ENCODE measurements at regions not wholly inside any gene's neighbourhood (a gene's known extent, or its start where the extent isn't known, plus 50 kb on each side); places are given as distances from the start of the nearest gene placed in this dataset.

DNA sequence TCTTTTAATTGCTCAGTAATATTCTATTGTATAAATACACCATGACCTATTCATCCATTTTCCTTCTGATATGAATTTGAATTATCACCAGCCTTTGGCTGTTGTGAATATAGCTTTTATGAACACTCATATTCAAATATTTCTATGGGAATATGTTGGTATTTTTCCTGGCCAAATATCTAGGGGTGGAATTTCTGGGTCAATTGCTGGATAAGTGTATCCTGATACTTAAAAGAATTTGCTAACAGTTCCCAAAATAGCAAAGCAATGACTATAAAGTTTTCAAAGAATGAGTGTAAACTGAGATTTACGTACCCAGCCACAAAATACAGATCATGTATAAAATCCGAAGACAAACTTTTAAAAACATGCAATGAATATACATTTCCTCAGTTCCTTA lies 148.7 kb upstream of the CLEC14A start:
- no peak for TF ChIP-seq Cebpa-rat (IDR thresholded peaks at IDR 0.05)
- no peaks in the 10 kb centered on the region for H3K27me3 ChIP-seq
- H3K4me1 ChIP-seq, result peaks cover 0 to 25% (median 11%) of the 10 kb centered on the region in 10 experiments; a peak in 16 of 20 replicates
- H4K20me1 ChIP-seq, result no peaks in the 10 kb centered on the region
- no peak overlapping the region for H3K27ac ChIP-seq
- no peak overlapping the region for H3K4me3 ChIP-seq
- H3K9me3 ChIP-seq (replicated peaks in 1 of 11), result no peaks in the 10 kb centered on the region
- H3K36me3 ChIP-seq, result no peaks in the 10 kb centered on the region
- H3K4me2 ChIP-seq, result no peak overlapping the region; a peak in 1 of 22 replicates
- no peak overlapping the region for H3K9ac ChIP-seq

DNA sequence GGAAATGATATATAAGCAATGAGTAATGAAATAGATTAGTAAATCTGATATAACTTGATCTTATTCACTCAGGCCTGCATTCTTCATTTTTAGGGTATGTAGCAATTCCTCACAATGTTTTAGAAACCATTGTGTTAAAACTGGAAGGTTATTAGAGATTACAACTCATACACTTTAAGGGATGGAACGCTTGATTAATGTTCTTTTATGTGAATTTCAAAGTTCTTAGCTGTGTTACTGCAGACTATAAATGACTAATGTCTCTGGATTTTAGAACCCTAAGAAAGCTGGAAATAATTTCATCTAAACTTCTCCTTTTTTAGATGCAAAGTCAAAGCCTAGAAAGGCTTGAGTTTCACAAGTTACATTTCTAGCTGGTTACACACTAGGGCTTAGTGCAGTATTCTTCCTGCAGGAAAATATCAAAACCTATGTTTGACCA lies 148.2 kb upstream of the CLEC14A start:
- H3K4me2 ChIP-seq, result no peak overlapping the region; a peak in 1 of 22 replicates

DNA sequence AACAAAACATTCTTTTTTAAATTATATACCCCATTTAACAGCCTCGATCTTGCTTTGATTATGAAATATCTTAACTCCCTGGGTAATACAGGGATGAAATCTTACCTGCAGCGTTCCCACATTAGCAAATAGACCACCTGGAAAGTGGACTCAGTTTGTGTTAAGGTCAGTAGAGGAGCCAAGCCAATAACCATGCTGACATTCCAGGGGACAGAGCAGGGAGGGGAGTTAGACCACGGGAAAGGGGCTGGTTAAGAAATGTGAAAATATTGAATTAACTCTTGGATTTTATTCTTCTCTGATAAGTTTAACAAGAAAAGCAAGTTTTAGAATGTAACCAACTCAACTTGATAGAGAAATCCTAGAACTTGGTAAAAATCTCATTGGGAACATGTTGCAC lies 144.9 kb upstream of the CLEC14A start:
- no peak for TF ChIP-seq Cebpa-rat (IDR thresholded peaks at IDR 0.05)
- no peak overlapping the region for H3K9ac ChIP-seq
- H3K36me3 ChIP-seq, result no peaks in the 10 kb centered on the region
- peaks cover 0 to 7% (median 3%) of the 10 kb centered on the region in 10 experiments; a peak in 11 of 20 replicates for H3K4me1 ChIP-seq
- no peaks in the 10 kb centered on the region for H3K9me3 ChIP-seq (replicated peaks in 1 of 11)
- H3K4me2 ChIP-seq, result no peak overlapping the region
- H3K27ac ChIP-seq, result no peak overlapping the region
- H3K27me3 ChIP-seq, result no peaks in the 10 kb centered on the region
- no peak overlapping the region for H3K4me3 ChIP-seq
- H4K20me1 ChIP-seq, result no peaks in the 10 kb centered on the region

More for the DNA sequence above, 148.2 kb upstream of the CLEC14A start:
- no peaks in the 10 kb centered on the region for H3K36me3 ChIP-seq
- H3K27me3 ChIP-seq, result no peaks in the 10 kb centered on the region
- H4K20me1 ChIP-seq, result no peaks in the 10 kb centered on the region
- H3K9ac ChIP-seq, result no peak overlapping the region
- no peaks in the 10 kb centered on the region for H3K9me3 ChIP-seq (replicated peaks in 1 of 11)
- no peak for TF ChIP-seq Cebpa-rat (IDR thresholded peaks at IDR 0.05)
- H3K27ac ChIP-seq, result no peak overlapping the region
- H3K4me3 ChIP-seq, result no peak overlapping the region
- H3K4me1 ChIP-seq, result peaks cover 0 to 23% (median 11%) of the 10 kb centered on the region in 10 experiments; a peak in 16 of 20 replicates

DNA sequence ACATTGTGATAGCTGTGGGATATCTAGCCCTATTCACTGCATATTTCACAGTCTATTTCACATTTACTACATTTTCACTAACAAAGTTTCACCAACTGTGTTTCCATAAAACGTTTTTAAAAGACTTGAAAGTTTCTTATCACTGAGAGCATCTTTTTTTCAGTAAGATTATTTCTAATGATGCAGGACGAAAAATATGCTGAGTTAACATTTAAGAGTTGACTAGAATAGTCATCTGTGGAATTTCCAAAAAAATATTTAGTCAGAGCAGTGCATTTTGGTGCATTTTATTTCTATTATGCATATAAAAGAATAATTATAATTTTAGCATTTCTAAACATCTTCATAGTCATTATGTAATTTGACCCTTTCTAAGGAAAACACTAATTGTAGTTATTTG lies 143.8 kb upstream of the CLEC14A start:
- Histone ChIP-seq H3K27me3 (no peaks in the 10 kb centered on the region), H3K4me3 (no peak overlapping the region), H4K20me1 (no peaks in the 10 kb centered on the region), H3K9me3 (replicated peaks in 1 of 11) (no peaks in the 10 kb centered on the region), H3K4me1 (peaks cover 0 to 7% (median 0%) of the 10 kb centered on the region in 10 experiments; a peak in 3 of 20 replicates), H3K4me2 (no peak overlapping the region), H3K9ac (no peak overlapping the region), H3K27ac (no peak overlapping the region), H3K36me3 (no peaks in the 10 kb centered on the region)
- no peak for TF ChIP-seq Cebpa-rat (IDR thresholded peaks at IDR 0.05)

- Histone ChIP-seq H3K36me3 (no peaks in the 10 kb centered on the region), H3K4me3 (no peak overlapping the region), H3K4me2 (no peak overlapping the region), H3K9me3 (replicated peaks in 1 of 11) (no peaks in the 10 kb centered on the region), H3K4me1 (peaks cover 8 to 11% (median 10%) of the 10 kb centered on the region in 10 experiments; a peak in 19 of 20 replicates), H4K20me1 (no peaks in the 10 kb centered on the region), H3K27me3 (no peaks in the 10 kb centered on the region), H3K27ac (no peak overlapping the region), H3K9ac (no peak overlapping the region)
- no peak for TF ChIP-seq Cebpa-rat (IDR thresholded peaks at IDR 0.05)
These were observed 138.9 kb upstream of the CLEC14A start for GRCh38 chr14:38394767-38395166.

- Histone ChIP-seq H3K36me3 (no peaks in the 10 kb centered on the region), H3K27me3 (no peaks in the 10 kb centered on the region), H4K20me1 (no peaks in the 10 kb centered on the region), H3K4me1 (peaks cover 8 to 11% (median 10%) of the 10 kb centered on the region in 10 experiments; a peak in 19 of 20 replicates), H3K27ac (no peak overlapping the region), H3K9me3 (replicated peaks in 1 of 11) (no peaks in the 10 kb centered on the region), H3K9ac (no peak overlapping the region), H3K4me3 (no peak overlapping the region), H3K4me2 (no peak overlapping the region)
- no peak for TF ChIP-seq Cebpa-rat (IDR thresholded peaks at IDR 0.05)
These were observed 138.2 kb upstream of the CLEC14A start for GRCh38 chr14:38394064-38394463.

- no peak overlapping the region for H3K27ac ChIP-seq
- peaks cover 8 to 11% (median 10%) of the 10 kb centered on the region in 10 experiments; a peak in 19 of 20 replicates for H3K4me1 ChIP-seq
- H3K36me3 ChIP-seq, result no peaks in the 10 kb centered on the region
- no peaks in the 10 kb centered on the region for H4K20me1 ChIP-seq
- no peaks in the 10 kb centered on the region for H3K9me3 ChIP-seq (replicated peaks in 1 of 11)
- H3K27me3 ChIP-seq, result no peaks in the 10 kb centered on the region
- no peak overlapping the region for H3K4me3 ChIP-seq
- no peak overlapping the region for H3K9ac ChIP-seq
- peak overlapping the region; percentile 5 to 56 (median 47); a peak in 21 of 22 replicates for H3K4me2 ChIP-seq
- no peak for TF ChIP-seq Cebpa-rat (IDR thresholded peaks at IDR 0.05)
These were observed 135.4 kb upstream of the CLEC14A start for GRCh38 chr14:38391334-38391733.

GRCh38 chr14:38389681-38390080 lies 133.8 kb upstream of the CLEC14A start:
- no peaks in the 10 kb centered on the region for H3K9me3 ChIP-seq (replicated peaks in 1 of 11)
- H3K4me2 ChIP-seq, result no peak overlapping the region
- H3K27ac ChIP-seq, result no peak overlapping the region
- no peak overlapping the region for H3K9ac ChIP-seq
- no peaks in the 10 kb centered on the region for H3K27me3 ChIP-seq
- no peak for TF ChIP-seq Cebpa-rat (IDR thresholded peaks at IDR 0.05)
- no peaks in the 10 kb centered on the region for H4K20me1 ChIP-seq
- H3K4me1 ChIP-seq, result peaks cover 8 to 11% (median 10%) of the 10 kb centered on the region in 10 experiments; a peak in 19 of 20 replicates
- no peaks in the 10 kb centered on the region for H3K36me3 ChIP-seq
- H3K4me3 ChIP-seq, result no peak overlapping the region

DNA sequence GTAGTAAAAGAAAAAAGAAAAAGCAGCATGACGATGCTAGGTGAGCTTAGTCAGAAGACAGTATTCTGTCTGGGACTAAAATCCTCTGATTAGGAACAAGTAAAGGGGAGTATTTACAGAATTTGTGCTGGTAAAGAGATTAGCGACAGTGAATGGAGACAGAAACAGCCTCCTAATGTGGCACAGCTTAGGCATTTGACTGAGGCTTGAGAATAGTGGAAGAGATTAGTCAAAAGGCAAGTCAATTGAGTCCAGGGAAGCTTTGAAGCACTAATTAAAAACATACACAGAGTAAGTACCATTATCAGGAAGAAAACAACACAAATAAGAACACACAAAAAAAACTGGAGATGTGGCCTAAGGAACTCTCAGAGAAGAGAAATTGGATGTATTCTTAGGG lies 131.9 kb upstream of the CLEC14A start:
- no peak overlapping the region for H3K27ac ChIP-seq
- no peak overlapping the region for H3K4me2 ChIP-seq
- no peak for TF ChIP-seq Cebpa-rat (IDR thresholded peaks at IDR 0.05)
- H3K4me3 ChIP-seq, result no peak overlapping the region
- no peaks in the 10 kb centered on the region for H3K36me3 ChIP-seq
- H3K9ac ChIP-seq, result no peak overlapping the region
- no peaks in the 10 kb centered on the region for H3K9me3 ChIP-seq (replicated peaks in 1 of 11)
- no peaks in the 10 kb centered on the region for H3K27me3 ChIP-seq
- H4K20me1 ChIP-seq, result no peaks in the 10 kb centered on the region
- peaks cover 8 to 11% (median 10%) of the 10 kb centered on the region in 10 experiments; a peak in 19 of 20 replicates for H3K4me1 ChIP-seq

DNA sequence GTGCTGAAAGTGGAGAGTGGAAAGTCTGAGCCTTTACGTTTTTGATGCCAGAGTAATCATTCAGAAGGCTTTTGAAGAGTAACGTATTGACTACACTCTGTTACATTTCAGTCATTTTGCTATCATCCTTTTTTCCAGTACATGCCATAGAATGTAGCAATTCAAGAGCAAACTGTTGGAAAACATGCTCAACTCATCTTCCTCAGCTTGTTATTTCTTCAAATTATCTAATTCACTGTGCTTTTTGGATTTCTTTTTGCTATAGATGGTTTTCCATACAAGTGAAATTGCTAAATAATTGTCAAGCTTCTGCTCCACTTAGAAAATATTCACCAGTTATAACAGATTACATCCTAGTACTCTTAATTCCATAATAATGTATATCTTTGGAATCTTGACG lies 129.9 kb upstream of the CLEC14A start:
- no peak for TF ChIP-seq Cebpa-rat (IDR thresholded peaks at IDR 0.05)
- no peaks in the 10 kb centered on the region for H4K20me1 ChIP-seq
- H3K9me3 ChIP-seq (replicated peaks in 1 of 11), result peaks cover 0 to 5% (median 1%) of the 10 kb centered on the region in 11 experiments; a peak in 2 of 22 replicates
- H3K4me2 ChIP-seq, result no peak overlapping the region
- H3K27me3 ChIP-seq, result no peaks in the 10 kb centered on the region
- H3K4me1 ChIP-seq, result no peaks in the 10 kb centered on the region
- no peaks in the 10 kb centered on the region for H3K36me3 ChIP-seq
- no peak overlapping the region for H3K27ac ChIP-seq
- no peak overlapping the region for H3K4me3 ChIP-seq
- H3K9ac ChIP-seq, result no peak overlapping the region
